ENCODE measurements at regions not wholly inside any gene's neighbourhood (a gene's known extent, or its start where the extent isn't known, plus 50 kb on each side); places are given as distances from the start of the nearest gene placed in this dataset.

DNA sequence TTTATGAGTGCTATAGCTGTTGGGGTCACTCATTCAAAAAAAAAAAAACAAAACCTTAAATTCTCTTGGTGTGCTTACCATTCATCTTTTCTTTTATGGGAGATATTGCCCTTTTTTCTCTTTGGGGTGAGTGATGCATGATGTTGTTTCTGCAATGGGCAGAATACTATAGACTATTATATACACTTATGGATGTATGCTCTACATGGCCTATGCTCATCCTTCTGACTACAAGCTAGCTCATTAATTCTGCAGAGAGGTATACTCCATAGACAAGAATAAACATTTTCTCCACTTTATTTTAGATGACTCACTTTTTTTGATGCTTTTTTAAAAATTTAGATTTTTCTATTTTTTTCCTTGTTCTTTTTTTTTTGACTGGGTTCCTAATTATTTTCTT is 160.3 kb upstream of the ANK2 start:
- no peaks in the 10 kb centered on the region; the same call in 1 of the 2 replicates for H3K4me1 ChIP-seq (ENCODE audit: insufficient read depth, low read length)
- Mint-ChIP-seq H3K36me3 (ENCODE audit: insufficient read depth in 1 of 3, low read depth in 3 of 3) (no peaks in the 10 kb centered on the region), H3K27me3 (ENCODE audit: low read depth) (no peaks in the 10 kb centered on the region), H3K27ac (peak overlapping the region in 1 of 3 experiments; percentile 43; a peak in 1 of 7 replicates), H3K9me3 (no peaks in the 10 kb centered on the region), H3K4me1 (peaks cover 9 to 15% of the 10 kb centered on the region in 2 experiments), H3K4me3 (no peak overlapping the region)
- no peak for DNase-seq
- no peaks in the 10 kb centered on the region for H3K27me3 ChIP-seq (ENCODE audit: insufficient read depth, low read length)
- no peak overlapping the region for H3K4ac ChIP-seq (ENCODE audit: low read depth, low read length)
- no peak overlapping the region for H3K9ac ChIP-seq (ENCODE audit: extremely low read depth, insufficient read length, low read length)
- H4K91ac ChIP-seq (ENCODE audit: insufficient read length, low read depth, low read length) = no peak overlapping the region
- H3K4me2 ChIP-seq (ENCODE audit: insufficient read depth, insufficient read length, low read length) = no peak overlapping the region
- H2AK5ac ChIP-seq (ENCODE audit: insufficient read length, low read length) = no peak overlapping the region
- H3K18ac ChIP-seq (ENCODE audit: insufficient read length, low read depth, low read length) = no peak overlapping the region
- no peak overlapping the region for H2BK20ac ChIP-seq (ENCODE audit: low read depth, low read length, poor library complexity, severe bottlenecking)
- TF ChIP-seq, protein P1, sequence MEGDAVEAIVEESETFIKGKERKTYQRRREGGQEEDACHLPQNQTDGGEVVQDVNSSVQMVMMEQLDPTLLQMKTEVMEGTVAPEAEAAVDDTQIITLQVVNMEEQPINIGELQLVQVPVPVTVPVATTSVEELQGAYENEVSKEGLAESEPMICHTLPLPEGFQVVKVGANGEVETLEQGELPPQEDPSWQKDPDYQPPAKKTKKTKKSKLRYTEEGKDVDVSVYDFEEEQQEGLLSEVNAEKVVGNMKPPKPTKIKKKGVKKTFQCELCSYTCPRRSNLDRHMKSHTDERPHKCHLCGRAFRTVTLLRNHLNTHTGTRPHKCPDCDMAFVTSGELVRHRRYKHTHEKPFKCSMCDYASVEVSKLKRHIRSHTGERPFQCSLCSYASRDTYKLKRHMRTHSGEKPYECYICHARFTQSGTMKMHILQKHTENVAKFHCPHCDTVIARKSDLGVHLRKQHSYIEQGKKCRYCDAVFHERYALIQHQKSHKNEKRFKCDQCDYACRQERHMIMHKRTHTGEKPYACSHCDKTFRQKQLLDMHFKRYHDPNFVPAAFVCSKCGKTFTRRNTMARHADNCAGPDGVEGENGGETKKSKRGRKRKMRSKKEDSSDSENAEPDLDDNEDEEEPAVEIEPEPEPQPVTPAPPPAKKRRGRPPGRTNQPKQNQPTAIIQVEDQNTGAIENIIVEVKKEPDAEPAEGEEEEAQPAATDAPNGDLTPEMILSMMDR (conservative IDR thresholded peaks at IDR 0.05) = no peak
- H2BK12ac ChIP-seq (ENCODE audit: insufficient read length, low read depth, low read length) = no peak overlapping the region
- no peaks in the 10 kb centered on the region for H4K20me1 ChIP-seq (ENCODE audit: control insufficient read depth, insufficient read depth, insufficient read length)
- H4K5ac ChIP-seq (ENCODE audit: insufficient read length, low read depth, low read length) = no peak overlapping the region
- H3T11ph ChIP-seq (ENCODE audit: low read length) = no peak overlapping the region
- H3K27ac ChIP-seq (ENCODE audit: insufficient read length, low read depth, low read length) = no peak overlapping the region
- H2BK5ac ChIP-seq (ENCODE audit: insufficient read length, low read length) = no peak overlapping the region
- H3K9me3 ChIP-seq (ENCODE audit: control insufficient read depth, low read depth, low read length) = no peaks in the 10 kb centered on the region
- no peak overlapping the region for H2BK15ac ChIP-seq (ENCODE audit: low read depth, low read length)
- H3K79me1 ChIP-seq (ENCODE audit: insufficient read depth, low read depth, low read length, poor library complexity, severe bottlenecking) = no peaks in the 10 kb centered on the region
- H3K79me2 ChIP-seq (ENCODE audit: insufficient read depth, low read length) = no peaks in the 10 kb centered on the region
- H3K23me2 ChIP-seq (ENCODE audit: insufficient read length, low read depth, low read length, poor library complexity, severe bottlenecking) = no peaks in the 10 kb centered on the region
- H3K56ac ChIP-seq (ENCODE audit: insufficient read length, low read depth, low read length) = no peak overlapping the region
- no peak overlapping the region for H2BK120ac ChIP-seq (ENCODE audit: low read depth, low read length, poor library complexity, severe bottlenecking)
- H4K8ac ChIP-seq (replicated peaks; ENCODE audit: insufficient read length, low read depth, low read length) = no peak overlapping the region
- no peak overlapping the region for H3K23ac ChIP-seq (ENCODE audit: insufficient read length, low read depth, low read length)
- no peak overlapping the region for H2AFZ ChIP-seq (ENCODE audit: low read length)
- no peak overlapping the region for H3K14ac ChIP-seq (ENCODE audit: insufficient read depth, low read length)

Data from H9 (cell line).